Lower leg skin (tissue), 4 donors: ENCODE measurements at regions not wholly inside any gene's neighbourhood (a gene's known extent, or its start where the extent isn't known, plus 50 kb on each side); places are given as distances from the start of the nearest gene placed in this dataset.

Experiments
- DNase-seq, 2 donors: peaks; one replicate each; pipeline ENCODE4 v3.0.0-alpha.2; 2019; ENCODE audit warnings: low spot score in 2 of 2
- H3K4me3 ChIP-seq: fragments of 200-600 bp; sonication (generic); 2 replicates; pipeline ENCODE4 v1.5.1; 2017; ENCODE audit warnings: mild to moderate bottlenecking, low read depth; ENCODE audit not compliant: poor library complexity, severe bottlenecking
- POLR2A ChIP-seq, 2 donors: fragments of 450-650 bp; IDR thresholded peaks; one replicate each; pipeline ENCODE4 v1.6.1; 2016 to 2017; ENCODE audit warnings: antibody characterized with exemption in 2 of 2, mild to moderate bottlenecking in 1 of 2, moderate library complexity in 1 of 2
- WGBS, 2 donors: methylation state at CpG; one replicate each; pipeline ENCODE4 v1.1.5; 2018; 5-methylcytosine and 5-hydroxymethylcytosine counted together
- intact Hi-C: fragments of 100-400 bp; cut with DNase I; formaldehyde crosslinking; loops from one replicate; pipeline ENCODE4 v1.15.0; 2023; ENCODE audit warnings: low total_unique reads
- TF ChIP-seq, protein P1 (sequence below), 3 donors: fragments of 450-650 bp; IDR thresholded peaks; one replicate each; pipeline ENCODE4 v1.5.1; 2016; ENCODE audit warnings: antibody characterized with exemption in 3 of 3, mild to moderate bottlenecking in 3 of 3, moderate library complexity in 2 of 3

DNA sequence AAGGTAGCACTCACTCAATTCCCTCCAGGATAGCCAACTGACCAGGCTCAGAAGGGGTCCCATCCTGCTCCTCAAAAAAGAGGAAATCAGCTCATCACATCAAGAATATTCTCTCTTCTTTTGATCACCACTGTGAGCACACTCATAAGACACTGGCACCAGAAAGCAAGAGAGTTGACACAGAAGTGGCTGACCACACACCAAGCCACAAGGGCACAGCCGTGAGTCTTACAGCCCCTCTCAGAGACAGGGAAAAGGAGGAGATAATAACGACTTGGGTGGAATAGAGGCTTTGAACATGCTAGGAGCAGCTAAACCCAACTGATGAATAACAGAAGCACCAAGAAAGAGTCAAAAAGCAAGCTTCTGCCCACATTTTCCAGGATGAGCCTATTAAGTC, 249.1 kb upstream of the PREP start:
- TF ChIP-seq POLR2A (IDR thresholded peaks at IDR 0.05) = no peak
- no peak for DNase-seq
- intact Hi-C loops = no loop called here
- no peak overlapping the region for H3K4me3 ChIP-seq
- WGBS, 2 donors = 77 to 83% methylated on average over 2 of the region's 2 CpGs

- intact Hi-C loops = no loop called here
These were observed 247.5 kb upstream of the PREP start for GRCh38 chr6:105650347-105650746.

GRCh38 chr6:105649192-105649591, 246.3 kb upstream of the PREP start:
- no peak for DNase-seq
- TF ChIP-seq, protein P1, sequence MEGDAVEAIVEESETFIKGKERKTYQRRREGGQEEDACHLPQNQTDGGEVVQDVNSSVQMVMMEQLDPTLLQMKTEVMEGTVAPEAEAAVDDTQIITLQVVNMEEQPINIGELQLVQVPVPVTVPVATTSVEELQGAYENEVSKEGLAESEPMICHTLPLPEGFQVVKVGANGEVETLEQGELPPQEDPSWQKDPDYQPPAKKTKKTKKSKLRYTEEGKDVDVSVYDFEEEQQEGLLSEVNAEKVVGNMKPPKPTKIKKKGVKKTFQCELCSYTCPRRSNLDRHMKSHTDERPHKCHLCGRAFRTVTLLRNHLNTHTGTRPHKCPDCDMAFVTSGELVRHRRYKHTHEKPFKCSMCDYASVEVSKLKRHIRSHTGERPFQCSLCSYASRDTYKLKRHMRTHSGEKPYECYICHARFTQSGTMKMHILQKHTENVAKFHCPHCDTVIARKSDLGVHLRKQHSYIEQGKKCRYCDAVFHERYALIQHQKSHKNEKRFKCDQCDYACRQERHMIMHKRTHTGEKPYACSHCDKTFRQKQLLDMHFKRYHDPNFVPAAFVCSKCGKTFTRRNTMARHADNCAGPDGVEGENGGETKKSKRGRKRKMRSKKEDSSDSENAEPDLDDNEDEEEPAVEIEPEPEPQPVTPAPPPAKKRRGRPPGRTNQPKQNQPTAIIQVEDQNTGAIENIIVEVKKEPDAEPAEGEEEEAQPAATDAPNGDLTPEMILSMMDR (IDR thresholded peaks at IDR 0.05) = no peak
- no peak for TF ChIP-seq POLR2A (IDR thresholded peaks at IDR 0.05)
- intact Hi-C loops = no loop called here
- WGBS, 2 donors = 90 to 95% methylated on average over 1 of the region's 1 CpG
- H3K4me3 ChIP-seq = no peak overlapping the region

More at GRCh38 chr6:105650347-105650746, 247.5 kb upstream of the PREP start:
- TF ChIP-seq POLR2A (IDR thresholded peaks at IDR 0.05) = no peak
- TF ChIP-seq, protein P1 (IDR thresholded peaks at IDR 0.05) = no peak
- 94 to 95% methylated on average over 1 of the region's 1 CpG for WGBS, 2 donors
- no peak for DNase-seq
- H3K4me3 ChIP-seq = no peak overlapping the region

DNA sequence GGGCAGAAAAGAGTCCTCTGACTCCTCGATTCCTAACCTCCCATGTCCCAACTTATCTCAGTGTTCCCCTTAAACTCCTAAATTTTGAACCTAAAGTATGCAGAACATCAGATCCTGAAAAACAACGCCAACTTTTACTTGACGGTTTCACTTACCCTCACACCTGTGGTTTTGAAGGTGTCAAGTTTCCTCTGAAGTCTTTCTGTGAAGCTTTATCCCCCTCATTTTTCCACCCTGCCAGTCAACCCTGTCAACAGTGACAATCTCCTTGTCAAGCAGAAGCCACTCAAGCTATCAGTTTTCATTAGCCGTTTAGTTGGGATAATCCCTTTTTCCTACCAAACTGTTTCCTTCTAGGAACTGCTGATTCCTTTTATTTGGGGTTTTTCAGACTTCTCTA, 245.4 kb upstream of the PREP start:
- 77 to 79% methylated on average over 4 of the region's 4 CpGs for WGBS, 2 donors

DNA sequence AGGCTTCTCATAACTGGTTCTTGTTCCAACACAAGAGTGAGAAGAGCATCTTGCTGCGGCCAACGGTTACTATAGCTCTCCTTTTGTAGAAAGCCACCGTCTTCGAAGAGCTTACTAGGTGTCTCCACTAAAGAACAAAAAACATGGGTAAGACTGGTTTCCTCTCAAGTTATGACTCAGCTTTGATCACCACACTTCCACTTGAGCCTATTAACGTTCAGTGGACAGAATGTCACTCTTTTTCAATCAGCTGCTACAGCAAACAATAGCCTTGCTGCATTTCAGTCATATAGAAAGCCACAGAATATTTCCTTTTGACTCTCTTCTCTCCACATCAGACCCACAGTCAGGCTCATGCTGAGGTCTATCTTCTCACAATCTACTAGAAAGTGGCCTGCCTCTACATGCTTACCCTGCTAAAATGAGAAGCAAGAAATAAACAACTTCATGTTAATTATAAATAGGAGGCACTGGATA, 243.5 kb upstream of the PREP start:
- DNase-seq = no peak
- intact Hi-C loops = no loop called here
- H3K4me3 ChIP-seq = no peak overlapping the region
- WGBS, 2 donors = 79 to 81% methylated on average over 5 of the region's 5 CpGs
- TF ChIP-seq POLR2A (IDR thresholded peaks at IDR 0.05) = no peak
- TF ChIP-seq, protein P1 (IDR thresholded peaks at IDR 0.05) = no peak

More for the DNA sequence above, 245.4 kb upstream of the PREP start:
- no peak for TF ChIP-seq POLR2A (IDR thresholded peaks at IDR 0.05)
- TF ChIP-seq, protein P1 (IDR thresholded peaks at IDR 0.05) = no peak
- intact Hi-C loops = no loop called here
- no peak for DNase-seq
- no peak overlapping the region for H3K4me3 ChIP-seq

- DNase-seq = no peak
- intact Hi-C loops = no loop called here
- TF ChIP-seq, protein P1 (IDR thresholded peaks at IDR 0.05) = no peak
- TF ChIP-seq POLR2A (IDR thresholded peaks at IDR 0.05) = no peak
- no peak overlapping the region for H3K4me3 ChIP-seq
- 85 to 88% methylated on average over 3 of the region's 3 CpGs for WGBS, 2 donors
These were observed 243.1 kb upstream of the PREP start for GRCh38 chr6:105645958-105646357.
